HEK293 (cell line): ENCODE measurements at regions not wholly inside any gene's neighbourhood (a gene's known extent, or its start where the extent isn't known, plus 50 kb on each side); places are given as distances from the start of the nearest gene placed in this dataset.

Source experiments
- CTCF ChIA-PET: fragments of 350-600 bp; formaldehyde crosslinking; extraction: SDS; loops from one replicate; lab custom pipeline; 2021; ENCODE audit warnings: antibody characterized with exemption; lab: Yijun Ruan, JAX
- POLR2A ChIA-PET: fragments of 300-600 bp; formaldehyde crosslinking; extraction: SDS; loops from one replicate; lab custom pipeline; 2020; ENCODE audit warnings: antibody characterized with exemption, inconsistent platforms; lab: Yijun Ruan, JAX
- H3K27ac ChIP-seq: fragments of 200-500 bp; sonication (Bioruptor generic); 2 replicates; pipeline ENCODE4 v1.5.1; 2014; ENCODE audit warnings: low read depth, low read length, control low read depth, inconsistent platforms; ENCODE audit errors: extremely low read depth
- H3K36me3 ChIP-seq, 2 experiments: fragments of 200-500 bp in 1 of 2; sonication (Bioruptor generic) in 1 of 2; 1 replicate in 1 of 2; 2 replicates in 1 of 2; pipeline ENCODE4 v1.5.1; 2014 to 2017; ENCODE audit warnings: inconsistent platforms in 2 of 2, low read length in 2 of 2; ENCODE audit not compliant: control insufficient read depth in 2 of 2, insufficient read depth in 1 of 2
- H3K4me1 ChIP-seq: fragments of 200-500 bp; sonication (Bioruptor generic); 2 replicates; pipeline ENCODE4 v1.5.1; 2014; ENCODE audit warnings: mild to moderate bottlenecking, low read length, inconsistent platforms; ENCODE audit not compliant: control insufficient read depth, insufficient read depth
- H3K4me3 ChIP-seq: 2 replicates; pipeline ENCODE4 v1.5.1; 2011; ENCODE audit warnings: low read depth, mild to moderate bottlenecking, control low read depth, low read length, moderate library complexity
- H3K9me3 ChIP-seq: fragments of 200-500 bp; sonication (Bioruptor generic); 2 replicates; pipeline ENCODE4 v1.5.1; 2014; ENCODE audit warnings: low read depth, low read length, inconsistent platforms; ENCODE audit not compliant: control insufficient read depth, insufficient read depth
- ATF2 ChIP-seq: fragments of 450-650 bp; formaldehyde crosslinking; IDR thresholded peaks from 2 replicates; pipeline ENCODE4 v1.5.1; 2016; ENCODE audit warnings: missing biosample characterization, missing genetic modification characterization, low read depth
- GLI4 ChIP-seq: fragments of 450-650 bp; formaldehyde crosslinking; IDR thresholded peaks from 2 replicates; pipeline ENCODE4 v1.5.1; 2016; ENCODE audit warnings: missing biosample characterization, missing genetic modification characterization
- GLIS2 ChIP-seq: fragments of 450-650 bp; formaldehyde crosslinking; IDR thresholded peaks from 2 replicates; pipeline ENCODE4 v1.5.1; 2016; ENCODE audit warnings: missing biosample characterization, missing genetic modification characterization
- KLF10 ChIP-seq: fragments of 450-650 bp; IDR thresholded peaks from 2 replicates; pipeline ENCODE4 v1.5.1; 2018; ENCODE audit warnings: missing biosample characterization, mild to moderate bottlenecking, missing genetic modification characterization
- RBAK ChIP-seq: fragments of 450-650 bp; formaldehyde crosslinking; IDR thresholded peaks from 2 replicates; pipeline ENCODE4 v1.5.1; 2016; ENCODE audit warnings: missing biosample characterization, missing genetic modification characterization
- ZBTB7A ChIP-seq: fragments of 450-650 bp; formaldehyde crosslinking; IDR thresholded peaks from 2 replicates; pipeline ENCODE4 v1.5.1; 2016; ENCODE audit warnings: low read depth, missing biosample characterization, missing genetic modification characterization
- ZNF133 ChIP-seq: fragments of 450-650 bp; formaldehyde crosslinking; IDR thresholded peaks from 2 replicates; pipeline ENCODE4 v1.5.1; 2016; ENCODE audit warnings: missing biosample characterization, missing genetic modification characterization
- ZNF155 ChIP-seq: fragments of 450-650 bp; formaldehyde crosslinking; IDR thresholded peaks from 2 replicates; pipeline ENCODE4 v1.5.1; 2016; ENCODE audit warnings: missing biosample characterization, missing genetic modification characterization
- ZNF175 ChIP-seq: fragments of 450-650 bp; formaldehyde crosslinking; IDR thresholded peaks from 2 replicates; pipeline ENCODE4 v1.5.1; 2016; ENCODE audit warnings: missing biosample characterization, missing genetic modification characterization
- ZNF18 ChIP-seq: fragments of 450-650 bp; formaldehyde crosslinking; IDR thresholded peaks from 2 replicates; pipeline ENCODE4 v1.5.1; 2016; ENCODE audit warnings: missing biosample characterization, missing genetic modification characterization
- ZNF19 ChIP-seq: fragments of 450-650 bp; formaldehyde crosslinking; IDR thresholded peaks from 2 replicates; pipeline ENCODE4; 2016; ENCODE audit warnings: missing biosample characterization, missing genetic modification characterization, low read depth
- ZNF202 ChIP-seq: fragments of 450-650 bp; formaldehyde crosslinking; IDR thresholded peaks from 2 replicates; pipeline ENCODE4 v1.5.1; 2016; ENCODE audit warnings: missing biosample characterization, missing genetic modification characterization, borderline replicate concordance
- ZNF223 ChIP-seq: fragments of 450-650 bp; formaldehyde crosslinking; IDR thresholded peaks from 2 replicates; pipeline ENCODE4 v1.5.1; 2016; ENCODE audit warnings: missing biosample characterization, missing genetic modification characterization
- ZNF248 ChIP-seq: fragments of 450-650 bp; formaldehyde crosslinking; IDR thresholded peaks from 2 replicates; pipeline ENCODE4 v1.5.1; 2017; ENCODE audit warnings: missing biosample characterization, missing genetic modification characterization
- ZNF266 ChIP-seq: fragments of 450-650 bp; formaldehyde crosslinking; IDR thresholded peaks from 2 replicates; pipeline ENCODE4 v1.5.1; 2016; ENCODE audit warnings: missing biosample characterization, missing genetic modification characterization, low read depth
- ZNF350 ChIP-seq: fragments of 450-650 bp; formaldehyde crosslinking; IDR thresholded peaks from 2 replicates; pipeline ENCODE4 v1.5.0; 2017; ENCODE audit warnings: missing biosample characterization, mild to moderate bottlenecking, missing genetic modification characterization
- ZNF37A ChIP-seq: fragments of 450-650 bp; IDR thresholded peaks from 2 replicates; pipeline ENCODE4 v1.5.1; 2018; ENCODE audit warnings: missing biosample characterization, missing genetic modification characterization
- ZNF510 ChIP-seq: fragments of 450-650 bp; formaldehyde crosslinking; IDR thresholded peaks from 2 replicates; pipeline ENCODE4 v1.5.1; 2018; ENCODE audit warnings: mild to moderate bottlenecking, missing genetic modification characterization, missing biosample characterization; ENCODE audit not compliant: insufficient replicate concordance
- ZNF529 ChIP-seq: fragments of 450-650 bp; formaldehyde crosslinking; IDR thresholded peaks from 2 replicates; pipeline ENCODE4 v1.5.1; 2017; ENCODE audit warnings: missing genetic modification characterization, missing biosample characterization; ENCODE audit not compliant: insufficient replicate concordance
- ZNF561 ChIP-seq: fragments of 450-650 bp; IDR thresholded peaks from 2 replicates; pipeline ENCODE4 v1.5.1; 2018; ENCODE audit warnings: missing biosample characterization, missing genetic modification characterization, borderline replicate concordance
- ZNF585B ChIP-seq: fragments of 450-650 bp; formaldehyde crosslinking; IDR thresholded peaks from 2 replicates; pipeline ENCODE4 v1.5.1; 2016; ENCODE audit warnings: missing biosample characterization, missing genetic modification characterization
- ZNF677 ChIP-seq: fragments of 450-650 bp; IDR thresholded peaks from 2 replicates; pipeline ENCODE4 v1.5.0; 2018; ENCODE audit warnings: missing biosample characterization, mild to moderate bottlenecking, missing genetic modification characterization, moderate library complexity
- ZNF701 ChIP-seq: fragments of 450-650 bp; formaldehyde crosslinking; IDR thresholded peaks from 2 replicates; pipeline ENCODE4 v1.5.1; 2016; ENCODE audit warnings: missing biosample characterization, missing genetic modification characterization
- ZNF707 ChIP-seq: fragments of 450-650 bp; formaldehyde crosslinking; IDR thresholded peaks from 2 replicates; pipeline ENCODE4 v1.5.1; 2016; ENCODE audit warnings: missing biosample characterization, missing genetic modification characterization
- ZNF768 ChIP-seq: fragments of 450-650 bp; formaldehyde crosslinking; IDR thresholded peaks from 2 replicates; pipeline ENCODE4 v1.5.1; 2018; ENCODE audit warnings: missing biosample characterization, mild to moderate bottlenecking, missing genetic modification characterization
- ZNF837 ChIP-seq: fragments of 450-650 bp; formaldehyde crosslinking; IDR thresholded peaks from 2 replicates; pipeline ENCODE4 v1.5.1; 2016; ENCODE audit warnings: missing biosample characterization, missing genetic modification characterization
- ZNF843 ChIP-seq: fragments of 450-650 bp; formaldehyde crosslinking; IDR thresholded peaks from 2 replicates; pipeline ENCODE4 v1.5.1; 2016; ENCODE audit warnings: missing biosample characterization, missing genetic modification characterization

GRCh38 chr16:80065541-80065940, 465.0 kb upstream of the MAF start:
- no peak for TF ChIP-seq GLI4 (tag by site-specific recombination)
- TF ChIP-seq ZNF18 (tag by site-specific recombination) = no peak
- TF ChIP-seq ZNF837 (tag by site-specific recombination) = no peak
- no peak for TF ChIP-seq ZNF19 (tag by site-specific recombination)
- TF ChIP-seq KLF10 (tag by site-specific recombination) = no peak
- no peak for TF ChIP-seq ZNF701 (tag by site-specific recombination)
- no peak for TF ChIP-seq ZNF202 (tag by site-specific recombination)
- no peak for TF ChIP-seq ZNF350
- no peak for TF ChIP-seq ZNF529 (tag by site-specific recombination)
- TF ChIP-seq ZNF677 = no peak
- TF ChIP-seq ZBTB7A (tag by site-specific recombination) = no peak
- TF ChIP-seq ZNF768 (tag by site-specific recombination) = no peak
- TF ChIP-seq ZNF37A = no peak
- TF ChIP-seq ZNF248 (tag by site-specific recombination) = no peak
- TF ChIP-seq RBAK = no peak
- no peak for TF ChIP-seq GLIS2 (tag by site-specific recombination)
- no peak for TF ChIP-seq ZNF133 (tag by site-specific recombination)
- TF ChIP-seq ZNF843 (tag by site-specific recombination) = no peak
- H3K4me3 ChIP-seq = no peak overlapping the region
- H3K9me3 ChIP-seq = no peaks in the 10 kb centered on the region
- CTCF ChIA-PET = interaction anchor here (1.2 kb wide), 1 partner anchor 11 kb away, joined by 3 read pairs; no protein-coding TSS in a partner anchor
- H3K36me3 ChIP-seq = no peaks in the 10 kb centered on the region
- POLR2A ChIA-PET = no interaction called here
- no peaks in the 10 kb centered on the region for H3K4me1 ChIP-seq
- no peak overlapping the region for H3K27ac ChIP-seq

GRCh38 chr16:80063713-80064069, 463.2 kb upstream of the MAF start:
- Histone ChIP-seq H3K4me1 (no peaks in the 10 kb centered on the region), H3K4me3 (no peak overlapping the region), H3K36me3 (no peaks in the 10 kb centered on the region), H3K9me3 (no peaks in the 10 kb centered on the region), H3K27ac (no peak overlapping the region)
- ChIA-PET POLR2A (no interaction called here), CTCF (interaction anchor here (0.6 kb wide), 1 partner anchor 47 kb away, joined by 3 read pairs; no protein-coding TSS in a partner anchor)
- no peak for TF ChIP-seq ATF2 (tag by site-specific recombination)
- no peak for TF ChIP-seq ZNF175 (tag by site-specific recombination)
- no peak for TF ChIP-seq ZNF266
- TF ChIP-seq ZNF561 = no peak
- TF ChIP-seq ZNF707 (tag by site-specific recombination) = no peak
- TF ChIP-seq ZNF155 (tag by site-specific recombination) = no peak
- TF ChIP-seq ZNF510 = no peak
- no peak for TF ChIP-seq ZNF585B (tag by site-specific recombination)
- no peak for TF ChIP-seq ZNF223 (tag by site-specific recombination)
